ENCODE measurements at regions not wholly inside any gene's neighbourhood (a gene's known extent, or its start where the extent isn't known, plus 50 kb on each side); places are given as distances from the start of the nearest gene placed in this dataset.
A peak's percentile ranks its signal among the peaks of the same experiment; 100 is the strongest.
"Not testable (repeated sequence)": the region's sequence is repeated elsewhere in the genome, so short reads cannot be mapped to it uniquely, and the experiment has no call there.

DNA sequence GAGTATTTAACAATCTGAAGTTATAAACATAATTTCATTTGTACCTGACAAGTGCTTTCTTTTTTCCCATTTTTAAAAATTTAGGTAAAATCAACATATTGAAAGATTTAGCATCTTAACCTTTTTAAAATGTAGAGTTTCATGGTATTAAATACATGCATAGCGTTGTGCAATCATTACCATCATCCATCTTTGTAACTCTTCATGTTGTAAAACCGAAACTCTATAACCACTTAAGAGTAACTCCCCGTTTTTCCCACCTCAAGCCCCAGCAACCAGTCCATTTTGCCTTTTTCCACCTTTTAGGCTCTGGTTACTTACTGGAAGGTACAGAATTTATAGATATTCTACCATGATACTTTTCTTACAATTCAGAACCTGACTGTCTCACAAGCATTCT is 892.5 kb downstream of the DNAJB9 start:
- DNase-seq (ENCODE audit: low spot score), result no peak

DNA sequence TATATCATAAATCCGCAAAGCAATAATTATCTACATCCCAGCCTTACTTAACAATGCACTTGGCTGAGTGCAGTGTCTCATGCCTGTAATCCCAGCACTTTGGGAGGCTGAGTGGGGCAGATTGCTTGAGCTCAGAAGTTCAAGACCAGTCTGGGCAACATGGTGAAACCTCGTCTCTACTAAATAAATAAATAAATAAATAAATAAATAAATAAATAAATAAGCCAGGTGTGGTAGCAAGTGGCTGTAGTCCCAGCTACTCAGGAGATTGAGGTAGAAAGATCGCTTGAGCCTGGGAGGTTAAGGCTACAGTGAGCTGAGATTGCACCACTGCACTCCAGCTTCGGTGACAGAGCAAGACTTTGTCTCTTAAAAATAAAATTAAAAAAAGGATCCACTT is 898.1 kb downstream of the DNAJB9 start:
- not testable (repeated sequence) for DNase-seq (ENCODE audit: low spot score)

DNA sequence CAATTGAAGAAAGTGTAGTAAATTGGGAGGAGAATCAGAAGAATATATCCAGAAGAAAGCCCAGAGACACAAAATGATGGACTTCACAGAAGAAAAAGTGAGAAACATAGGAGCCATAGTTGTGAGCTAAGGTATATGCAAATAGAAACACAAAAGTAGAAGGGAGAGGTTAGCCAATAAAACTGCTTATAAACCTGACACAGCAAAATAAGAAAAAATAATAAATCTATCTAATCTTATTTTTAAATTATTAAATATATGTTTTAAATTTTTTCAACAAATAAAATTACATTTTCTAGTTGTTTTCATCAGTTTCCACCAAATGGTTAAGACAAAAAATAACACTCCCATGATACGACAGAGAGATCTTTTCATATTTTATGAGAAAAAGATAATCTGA is 903.5 kb downstream of the DNAJB9 start:
- DNase-seq (ENCODE audit: low spot score), result no peak

DNA sequence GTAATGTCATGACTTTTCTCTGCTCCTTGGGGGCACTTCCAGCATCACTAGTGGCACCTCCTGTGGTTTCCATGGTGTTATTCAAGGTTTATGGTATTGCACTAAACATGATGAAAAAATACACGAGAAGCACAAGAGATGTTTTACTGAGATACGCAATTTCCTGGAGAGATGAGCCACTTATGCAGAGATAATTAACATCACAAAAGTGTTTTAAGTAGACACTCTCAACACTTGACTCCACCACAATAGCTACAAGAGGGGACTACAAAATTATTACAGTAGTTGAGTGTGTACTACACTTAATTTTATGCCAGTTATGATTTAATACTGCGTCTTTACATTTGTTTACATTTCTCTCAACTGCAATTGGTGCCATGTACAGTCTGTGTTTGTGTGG is 906.7 kb downstream of the DNAJB9 start:
- DNase-seq (ENCODE audit: low spot score), result no peak

DNA sequence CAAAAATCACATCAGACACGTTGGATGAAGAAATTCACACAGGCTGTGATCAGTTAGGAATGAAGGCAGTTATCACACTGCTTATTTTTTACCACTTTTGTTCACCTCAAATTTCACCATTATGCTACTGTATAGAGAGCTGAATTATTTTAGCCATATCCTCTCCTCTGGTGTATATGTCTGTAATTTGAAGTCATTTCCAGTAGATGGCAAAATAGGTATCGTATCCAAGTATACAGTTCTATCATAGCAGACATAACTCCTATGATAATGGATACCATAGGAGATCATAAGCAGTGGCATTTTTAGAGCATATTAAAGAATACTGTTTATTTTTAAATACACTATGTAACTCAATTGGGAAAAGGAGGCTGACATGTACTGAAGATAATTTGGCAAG is 909.7 kb downstream of the DNAJB9 start:
- peak; percentile 38 for DNase-seq (ENCODE audit: low spot score)

DNA sequence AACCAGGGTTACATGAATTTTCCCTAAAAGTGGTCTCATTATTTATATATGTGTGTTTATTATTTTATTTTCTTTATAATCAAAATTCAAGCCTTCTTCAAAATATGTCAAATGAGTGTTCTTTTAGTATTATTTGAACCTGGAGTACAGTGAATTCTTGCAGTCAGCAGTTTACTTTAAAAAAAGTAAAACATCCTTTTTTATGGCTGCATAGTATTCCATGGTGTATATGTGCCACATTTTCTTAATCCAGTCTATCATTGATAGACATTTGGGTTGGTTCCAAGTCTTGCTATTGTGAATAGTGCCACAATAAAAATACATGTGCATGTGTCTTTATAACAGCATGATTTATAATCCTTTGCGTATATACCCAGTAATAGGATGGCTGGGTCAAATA is 920.9 kb downstream of the DNAJB9 start:
- DNase-seq (ENCODE audit: low spot score), result not testable (repeated sequence)

DNA sequence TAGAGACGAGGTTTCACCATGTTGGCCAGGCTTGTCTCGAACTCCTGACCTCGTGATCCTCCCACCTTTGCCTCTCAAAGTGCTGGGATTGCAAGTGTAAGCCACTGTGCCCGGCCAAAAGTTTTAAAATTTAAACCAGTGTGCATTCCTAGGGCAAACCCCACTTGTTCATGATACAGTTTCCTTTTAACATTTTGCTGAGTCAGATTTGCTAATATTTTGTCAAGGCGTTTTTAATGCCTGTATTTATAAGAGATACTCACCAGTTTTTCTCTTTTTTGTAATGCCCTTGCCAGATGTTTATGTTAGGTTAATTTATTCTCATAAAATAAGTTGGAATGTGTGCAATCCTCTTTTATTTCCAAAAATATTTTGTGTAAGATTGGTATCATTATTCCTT is 927.4 kb downstream of the DNAJB9 start:
- no peak for DNase-seq (ENCODE audit: low spot score)

DNA sequence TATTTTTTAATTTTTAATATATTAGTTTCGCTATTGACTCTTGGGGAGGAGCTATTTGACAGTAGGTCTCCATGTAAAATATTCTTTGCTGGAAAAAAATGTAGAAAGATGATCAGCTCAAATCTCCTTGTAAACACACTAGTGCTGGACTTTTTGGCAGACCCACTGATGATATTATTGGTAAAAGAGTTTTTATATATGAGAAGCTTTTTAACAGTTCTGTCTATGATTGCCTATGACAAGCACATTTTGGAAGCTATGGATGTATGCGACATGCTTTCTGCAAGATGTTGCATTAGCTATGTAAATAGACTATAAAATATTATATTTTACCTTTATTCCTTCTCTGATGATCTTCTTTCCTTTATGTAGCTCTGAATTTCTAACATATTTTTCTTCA is 928.5 kb downstream of the DNAJB9 start:
- DNase-seq (ENCODE audit: low spot score), result no peak

DNA sequence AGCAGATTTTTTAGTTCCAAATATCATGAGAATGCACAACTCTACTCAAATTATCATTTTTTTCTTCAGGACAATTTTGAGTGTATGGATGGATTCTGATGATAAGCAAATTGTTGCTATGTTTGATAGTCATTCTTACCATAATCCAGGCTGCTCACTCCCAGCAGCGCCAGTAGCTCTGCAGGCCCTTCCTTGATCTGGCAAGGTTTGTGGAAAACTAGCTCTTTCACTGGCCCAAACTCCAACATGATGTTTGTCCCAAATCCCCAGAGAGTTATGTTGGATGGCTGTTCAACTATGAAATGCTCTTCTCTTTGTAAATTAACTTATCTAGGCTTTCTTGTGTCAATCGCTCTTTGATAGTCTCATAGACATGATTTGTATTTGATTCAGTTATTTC is 933.7 kb downstream of the DNAJB9 start:
- DNase-seq (ENCODE audit: low spot score), result no peak

DNA sequence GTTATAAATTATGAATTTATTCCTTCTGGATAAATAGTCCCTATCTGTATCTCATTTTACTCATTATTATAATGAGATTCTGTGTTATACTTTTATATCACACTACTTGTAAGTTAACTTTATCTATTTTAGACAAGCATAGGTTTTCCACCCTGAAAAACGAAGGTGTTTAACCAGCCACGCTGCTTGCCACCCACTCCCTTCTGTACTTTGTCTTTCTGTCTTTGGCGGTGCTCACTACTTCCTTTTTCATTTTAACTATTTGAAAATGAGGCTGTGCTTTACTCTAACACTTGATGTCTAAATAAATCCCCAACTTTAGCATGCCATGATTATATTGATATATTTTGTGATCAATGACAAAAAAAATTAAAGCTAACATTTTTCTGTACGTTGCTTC is 952.9 kb downstream of the DNAJB9 start:
- DNase-seq (ENCODE audit: low spot score), result no peak

DNA sequence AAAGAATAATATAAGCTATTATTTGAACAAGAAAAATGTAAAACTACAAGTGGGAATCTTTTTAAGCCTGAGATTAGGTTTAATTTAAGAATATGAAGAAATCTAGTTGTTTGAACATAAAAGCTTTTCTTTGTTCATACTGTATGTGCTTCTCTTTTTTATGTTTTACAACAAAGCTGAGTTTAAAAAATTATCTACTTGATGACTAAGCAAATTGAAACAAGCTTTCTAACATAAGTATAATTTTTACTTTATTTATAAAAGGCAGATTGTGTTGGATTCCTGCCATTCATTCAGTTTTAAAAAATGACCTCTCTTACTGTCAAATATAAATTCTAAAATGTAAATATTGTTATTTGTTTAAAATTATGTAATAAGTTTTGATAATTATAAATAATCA is 958.2 kb downstream of the DNAJB9 start:
- DNase-seq (ENCODE audit: low spot score), result no peak

DNA sequence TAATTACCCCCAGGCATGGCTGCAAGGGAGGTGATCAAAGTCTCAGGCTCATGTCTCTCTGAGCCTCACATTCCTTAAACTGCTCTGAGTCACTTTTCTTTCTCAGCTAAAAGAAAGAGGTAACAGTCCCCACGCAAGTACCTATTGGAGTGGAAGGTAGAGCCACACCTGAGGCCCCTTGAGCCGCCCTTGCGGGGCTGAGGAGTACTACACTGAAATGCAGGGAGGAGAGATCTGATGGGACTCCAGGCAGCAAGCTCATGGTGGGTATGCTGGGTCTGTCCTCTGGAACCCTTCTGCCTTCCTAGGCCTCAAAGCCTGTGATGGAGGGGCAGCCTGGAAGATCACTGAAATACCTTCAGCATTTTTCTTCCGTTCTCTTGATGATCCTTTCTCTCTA is 960.0 kb downstream of the DNAJB9 start:
- no peak for DNase-seq (ENCODE audit: low spot score)

DNA sequence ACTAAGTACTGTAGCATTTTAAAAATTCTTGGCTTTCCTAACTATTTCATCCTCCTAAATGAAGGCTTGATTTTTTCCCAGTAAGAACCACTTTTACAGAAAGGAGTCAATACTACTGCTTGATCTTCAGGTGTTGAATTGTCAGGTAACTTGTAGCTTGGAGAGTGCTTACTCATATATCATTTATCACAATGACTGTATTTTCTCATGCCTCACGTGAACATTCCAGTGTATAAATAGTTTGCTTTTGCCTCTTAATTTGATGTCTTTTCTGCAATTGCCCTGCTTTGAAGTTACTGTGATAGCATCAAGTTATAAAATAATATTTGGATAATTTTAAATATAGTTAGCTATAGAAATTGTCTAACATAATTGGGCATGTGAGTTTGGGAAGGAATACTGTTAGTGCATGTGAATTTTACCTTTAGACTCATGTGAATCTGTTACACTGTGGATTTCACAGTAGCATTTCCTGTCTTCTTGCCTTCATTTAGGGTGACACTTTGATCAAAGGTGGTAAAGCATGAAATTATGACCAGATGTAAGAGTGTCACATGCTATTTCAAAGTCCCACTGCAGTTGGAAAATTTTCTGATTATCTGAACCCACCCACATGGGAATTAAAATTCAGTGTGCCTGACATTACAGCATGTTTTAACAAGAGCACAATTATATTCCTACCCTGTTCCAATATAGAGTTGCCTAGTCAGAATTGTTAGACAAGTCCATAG is 962.8 kb downstream of the DNAJB9 start:
- no peak for DNase-seq (ENCODE audit: low spot score)

DNA sequence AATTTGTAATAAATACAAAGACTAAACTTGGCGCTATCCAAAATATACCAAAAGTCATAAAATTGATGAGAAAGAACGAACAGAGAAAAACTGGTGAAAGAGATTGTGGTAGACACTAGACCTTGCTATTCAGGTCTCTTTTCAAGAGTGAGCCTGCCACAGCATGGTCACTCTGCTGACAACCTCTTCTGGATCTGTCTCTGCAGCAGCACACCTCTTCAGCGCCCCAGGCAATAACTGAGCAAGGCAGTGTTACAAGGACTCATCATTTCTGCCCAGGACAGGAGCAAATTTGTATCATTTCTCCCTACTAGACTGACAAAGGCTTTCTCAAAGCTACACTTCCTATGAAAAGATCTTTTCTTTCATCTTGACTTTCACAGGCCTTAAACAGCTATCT is 976.0 kb downstream of the DNAJB9 start:
- DNase-seq (ENCODE audit: low spot score), result no peak

DNA sequence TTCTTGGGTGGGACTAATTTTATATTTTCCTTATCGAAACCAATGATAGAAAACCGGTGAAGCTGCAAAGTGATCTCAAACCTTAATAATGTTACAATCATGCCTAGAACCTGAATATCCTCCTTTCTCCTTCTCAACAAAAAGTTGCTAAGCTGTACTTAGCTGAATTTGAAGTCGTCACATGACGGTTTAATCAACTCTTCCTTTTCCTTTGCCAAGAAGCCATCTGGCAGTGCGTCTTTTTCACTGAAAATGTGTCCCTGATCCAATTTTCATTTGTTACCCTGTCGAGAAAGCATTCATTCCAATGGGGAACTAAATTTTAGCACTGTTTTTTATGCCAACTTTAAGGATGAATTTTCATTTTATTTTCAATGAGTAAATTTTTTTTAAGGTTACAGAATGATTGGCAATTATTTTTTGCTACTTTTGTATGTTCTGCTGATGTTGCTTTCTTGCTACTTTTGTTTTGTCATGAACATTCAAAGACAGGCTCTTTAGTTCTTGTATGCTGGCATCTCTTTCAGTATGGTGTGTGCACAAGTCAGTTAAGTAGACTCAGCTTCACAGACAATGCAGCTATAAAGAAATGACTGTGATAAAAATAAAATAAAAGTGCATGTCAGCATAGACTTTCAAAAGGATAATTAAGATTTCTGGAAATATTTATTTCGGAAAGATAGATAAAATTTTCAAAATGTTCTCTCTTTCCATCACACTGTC is 980.0 kb downstream of the DNAJB9 start:
- no peak for DNase-seq (ENCODE audit: low spot score)

DNA sequence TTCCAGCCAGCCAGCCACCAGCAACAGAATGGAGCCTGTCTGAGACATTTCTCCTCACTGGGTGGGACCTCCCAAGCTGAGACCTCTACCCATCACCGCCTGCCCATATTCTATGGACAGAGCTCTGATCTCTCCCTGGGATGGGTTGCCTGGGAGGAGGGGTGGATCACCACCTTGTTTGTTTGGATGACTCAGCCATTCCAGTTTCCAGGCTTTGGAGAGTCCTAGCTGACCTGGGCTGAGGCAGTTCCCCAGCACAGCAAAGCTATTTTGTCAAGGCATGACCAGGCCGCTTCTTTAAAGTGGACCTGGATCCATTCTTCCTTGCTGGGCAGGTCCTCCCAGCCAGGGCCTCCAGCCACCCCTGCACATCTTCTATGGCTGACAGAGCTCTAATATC is 982.3 kb downstream of the DNAJB9 start:
- DNase-seq (ENCODE audit: low spot score), result peak; percentile 59

DNA sequence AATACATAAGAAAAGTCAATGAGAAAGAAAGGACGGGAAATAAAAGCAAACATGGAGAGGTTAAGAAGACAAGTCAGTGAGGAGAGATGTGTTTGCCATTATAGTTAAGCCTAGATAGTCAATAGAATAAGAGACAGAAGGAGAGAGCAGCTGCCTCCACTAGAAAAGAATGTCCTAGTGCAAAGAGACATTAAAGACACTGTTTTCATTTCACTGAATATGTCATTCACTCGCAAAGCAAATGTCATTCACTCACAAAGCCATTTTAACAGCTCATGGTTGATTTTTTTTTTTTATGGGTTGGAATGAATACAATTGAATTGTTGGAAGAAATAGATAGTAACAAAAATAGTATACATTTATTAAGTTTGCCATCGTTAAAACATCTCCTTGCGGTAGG is 1007.6 kb downstream of the DNAJB9 start:
- no peak for DNase-seq (ENCODE audit: low spot score)

DNA sequence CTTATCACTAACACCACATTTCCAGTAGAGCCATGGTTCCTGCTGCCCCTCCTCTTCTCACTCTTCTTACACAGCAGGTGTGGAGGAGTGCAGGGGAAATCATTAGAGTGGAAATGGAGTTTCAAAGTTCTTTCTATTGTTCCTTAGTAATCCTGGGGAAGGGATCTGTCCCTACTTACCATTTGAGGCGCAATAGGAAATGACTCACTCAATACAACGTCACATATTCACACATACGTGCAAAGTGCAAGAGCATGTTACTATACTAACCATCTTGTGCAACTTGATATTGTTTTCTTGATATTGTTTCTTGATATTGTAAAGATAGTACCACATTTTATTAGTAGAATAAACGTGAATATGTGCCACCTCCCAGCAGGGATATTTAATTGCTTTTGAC is 1010.2 kb downstream of the DNAJB9 start:
- DNase-seq (ENCODE audit: low spot score), result no peak

DNA sequence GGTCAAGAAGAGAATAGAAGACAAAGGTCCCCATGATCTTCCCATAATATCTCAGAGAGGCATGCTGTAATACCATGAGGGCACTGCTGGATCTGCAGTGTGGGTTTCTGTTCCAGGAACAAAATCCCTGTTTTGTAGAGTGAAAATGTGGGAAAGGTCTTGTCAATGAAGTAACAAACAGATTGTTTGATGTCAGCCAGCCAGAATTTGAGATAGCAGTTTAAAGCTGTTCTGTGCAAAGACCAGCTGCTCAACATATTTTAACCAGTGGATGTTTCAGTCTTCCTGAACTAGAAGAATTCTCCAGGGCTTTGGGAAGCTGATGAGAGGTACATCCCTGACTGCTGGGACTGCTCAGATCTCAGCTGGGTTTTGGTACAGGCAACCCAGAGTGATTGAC is 1012.5 kb downstream of the DNAJB9 start:
- no peak for DNase-seq (ENCODE audit: low spot score)

DNA sequence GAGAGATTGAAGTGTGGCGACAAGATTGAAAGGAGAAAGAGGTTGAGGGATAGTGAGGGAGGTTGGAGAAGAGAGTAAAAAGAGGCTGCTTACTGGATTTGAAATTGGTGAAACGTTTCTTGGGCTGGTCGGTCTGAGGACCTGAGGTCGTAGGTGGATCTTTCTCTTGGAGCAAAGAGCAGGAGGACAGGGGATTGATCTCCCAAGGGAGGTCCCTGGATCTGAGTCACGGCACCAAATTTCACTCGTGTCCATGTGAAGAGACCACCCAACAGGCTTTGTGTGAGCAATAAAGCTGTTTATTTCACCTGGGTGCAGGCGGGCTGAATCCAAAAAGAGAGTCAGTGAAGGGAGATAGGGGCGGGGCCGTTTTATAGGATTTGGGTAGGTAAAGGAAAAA is 1027.3 kb downstream of the DNAJB9 start:
- not testable (repeated sequence) for DNase-seq (ENCODE audit: low spot score)

DNA sequence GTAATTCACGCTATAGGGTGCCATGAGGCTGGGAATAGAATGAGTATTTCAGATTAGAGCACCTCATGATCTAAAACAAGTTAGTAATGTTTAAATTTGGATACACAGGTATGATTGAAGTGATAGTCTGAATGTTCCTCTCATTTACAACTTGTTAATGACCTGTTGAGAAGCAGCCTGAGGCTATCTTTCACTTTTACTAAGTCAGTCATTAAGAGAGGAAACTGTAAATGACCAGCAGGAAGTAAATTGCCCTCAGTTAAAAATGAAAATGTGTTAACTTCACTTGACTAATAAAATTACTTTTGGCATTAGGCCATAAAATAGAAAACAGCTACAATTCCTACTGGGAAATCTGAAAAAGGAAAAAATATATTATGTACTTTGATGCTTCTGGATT is 1042.0 kb downstream of the DNAJB9 start:
- no peak for DNase-seq (ENCODE audit: low spot score)

DNA sequence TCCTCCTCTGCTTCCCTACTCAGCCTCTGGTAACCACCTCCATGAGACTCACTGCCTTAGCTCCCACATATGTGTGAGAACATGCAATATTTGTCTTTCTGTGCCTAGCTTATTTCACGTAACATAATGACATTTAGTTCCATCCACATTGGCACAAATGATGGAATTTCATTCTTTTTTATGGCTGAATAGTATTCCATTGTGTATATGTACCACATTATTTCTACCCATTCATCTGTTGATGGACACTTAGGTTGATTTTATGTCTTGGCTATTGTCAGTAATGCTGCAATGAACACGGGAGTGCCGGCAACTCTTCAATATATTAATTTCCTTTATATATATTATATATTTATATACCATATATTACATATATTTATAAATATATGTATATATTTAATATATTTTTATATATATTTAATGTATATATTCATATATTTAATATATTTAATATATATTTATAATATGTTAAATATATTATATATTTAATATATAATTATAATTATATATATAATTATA is 1046.9 kb downstream of the DNAJB9 start:
- no peak for DNase-seq (ENCODE audit: low spot score)

DNA sequence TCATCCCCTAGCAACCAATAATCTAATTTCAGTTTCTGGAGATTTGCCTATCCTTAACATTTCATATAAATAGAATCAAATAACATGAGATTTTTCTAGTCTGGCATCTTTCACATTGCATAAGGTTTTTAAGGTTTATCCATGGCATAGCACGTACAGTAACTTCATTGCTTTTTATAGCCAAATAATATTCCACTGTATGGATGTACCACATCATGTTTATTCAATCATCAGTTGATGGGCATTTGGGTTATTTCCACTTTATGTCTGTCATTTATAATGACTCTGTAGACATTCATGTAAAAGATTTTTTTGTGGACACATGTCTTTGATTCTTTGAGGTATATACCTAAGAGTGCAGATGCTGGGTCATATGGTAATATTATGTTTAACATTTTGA is 1052.6 kb downstream of the DNAJB9 start:
- DNase-seq (ENCODE audit: low spot score), result no peak

Data from H4 (cell line).